ENCODE measurements at regions not wholly inside any gene's neighbourhood (a gene's known extent, or its start where the extent isn't known, plus 50 kb on each side); places are given as distances from the start of the nearest gene placed in this dataset.
"Not testable (repeated sequence)": the region's sequence is repeated elsewhere in the genome, so short reads cannot be mapped to it uniquely, and the experiment has no call there.

GRCh38 chr3:177337541-177338331 is 140.5 kb upstream of the TBL1XR1 start:
- no peaks in the 10 kb centered on the region for H3K27me3 ChIP-seq
- no peak overlapping the region for H3K4me3 ChIP-seq
- intact Hi-C loops (cut with DNase I; ENCODE audit: low total_unique reads): no loop called here
- no peaks in the 10 kb centered on the region for H3K9me3 ChIP-seq
- TF ChIP-seq CTCF (IDR thresholded peaks at IDR 0.05): no peak
- TF ChIP-seq POLR2A (IDR thresholded peaks at IDR 0.05): no peak
- H3K4me1 ChIP-seq: no peaks in the 10 kb centered on the region
- 90 to 93% methylated on average over 9 of the region's 9 CpGs for WGBS, 2 donors
- DNase-seq: no peak
- H3K36me3 ChIP-seq (ENCODE audit: low read depth, missing control alignments): no peaks in the 10 kb centered on the region
- H3K27ac ChIP-seq: no peak overlapping the region

- DNase-seq: no peak
- intact Hi-C loops (cut with DNase I; ENCODE audit: low total_unique reads): no loop called here
- Histone ChIP-seq H3K27ac (no peak overlapping the region), H3K36me3 (ENCODE audit: low read depth, missing control alignments) (no peaks in the 10 kb centered on the region), H3K9me3 (no peaks in the 10 kb centered on the region), H3K4me3 (no peak overlapping the region), H3K27me3 (no peaks in the 10 kb centered on the region), H3K4me1 (no peaks in the 10 kb centered on the region)
- 86 to 93% methylated on average over 3 of the region's 3 CpGs for WGBS, 2 donors
- no peak for TF ChIP-seq POLR2A (IDR thresholded peaks at IDR 0.05)
- TF ChIP-seq CTCF (IDR thresholded peaks at IDR 0.05): no peak
Measured at GRCh38 chr3:177338697-177339219, 141.5 kb upstream of the TBL1XR1 start.

GRCh38 chr3:177339220-177339703 is 142.0 kb upstream of the TBL1XR1 start:
- H3K36me3 ChIP-seq (ENCODE audit: low read depth, missing control alignments); intact Hi-C loops (cut with DNase I; ENCODE audit: low total_unique reads); H3K4me1 ChIP-seq; H3K4me3 ChIP-seq; H3K27ac ChIP-seq; H3K9me3 ChIP-seq; H3K27me3 ChIP-seq; DNase-seq: not testable (repeated sequence)
- WGBS, 2 donors: 65 to 73% methylated on average over 3 of the region's 3 CpGs

GRCh38 chr3:177340243-177340830 is 143.1 kb upstream of the TBL1XR1 start:
- H3K9me3 ChIP-seq: no peaks in the 10 kb centered on the region

More at GRCh38 chr3:177340243-177340830, 143.1 kb upstream of the TBL1XR1 start:
- Histone ChIP-seq H3K36me3 (ENCODE audit: low read depth, missing control alignments) (no peaks in the 10 kb centered on the region), H3K27ac (no peak overlapping the region), H3K27me3 (no peaks in the 10 kb centered on the region), H3K4me1 (peaks cover 9% of the 10 kb centered on the region), H3K4me3 (no peak overlapping the region)
- intact Hi-C loops (cut with DNase I; ENCODE audit: low total_unique reads): no loop called here
- WGBS, 2 donors: 83 to 84% methylated on average over 2 of the region's 2 CpGs
- DNase-seq: no peak
- TF ChIP-seq CTCF (IDR thresholded peaks at IDR 0.05): no peak
- no peak for TF ChIP-seq POLR2A (IDR thresholded peaks at IDR 0.05)

Measured in testis (tissue), 2 donors.